ENCODE measurements at regions not wholly inside any gene's neighbourhood (a gene's known extent, or its start where the extent isn't known, plus 50 kb on each side); places are given as distances from the start of the nearest gene placed in this dataset.

DNA sequence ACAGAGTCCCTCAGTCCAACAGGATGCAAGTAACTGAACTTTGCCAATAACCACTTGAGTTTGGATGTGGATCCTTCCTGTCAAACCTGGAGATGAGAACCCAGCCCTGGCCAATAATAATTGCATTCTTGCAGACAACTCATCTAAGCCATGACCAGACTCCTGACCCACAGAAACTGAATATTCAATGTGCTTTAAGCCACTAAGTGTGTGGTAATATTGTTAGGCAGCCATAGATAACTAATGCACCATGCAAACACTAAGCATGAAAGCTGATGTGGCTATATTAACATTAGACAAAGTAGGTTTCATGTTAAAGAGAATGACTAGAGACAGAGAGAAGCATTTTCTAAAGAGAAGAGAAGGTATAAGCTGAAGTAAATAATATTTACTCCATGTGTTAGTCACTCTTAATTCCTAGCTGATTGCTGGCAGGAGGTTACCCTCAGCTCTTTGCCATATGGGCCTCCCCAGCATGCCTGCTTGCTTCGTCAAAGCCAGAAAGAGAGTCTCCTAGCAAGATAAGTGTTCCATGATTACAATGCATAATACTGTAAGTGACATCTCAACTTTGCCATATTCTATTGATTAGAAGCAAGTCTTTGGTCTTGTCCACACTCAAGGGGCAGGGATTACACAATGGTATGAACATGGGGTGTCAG, 276.4 kb upstream of the PLXNA2 start:
- DNase-seq: no peak

DNA sequence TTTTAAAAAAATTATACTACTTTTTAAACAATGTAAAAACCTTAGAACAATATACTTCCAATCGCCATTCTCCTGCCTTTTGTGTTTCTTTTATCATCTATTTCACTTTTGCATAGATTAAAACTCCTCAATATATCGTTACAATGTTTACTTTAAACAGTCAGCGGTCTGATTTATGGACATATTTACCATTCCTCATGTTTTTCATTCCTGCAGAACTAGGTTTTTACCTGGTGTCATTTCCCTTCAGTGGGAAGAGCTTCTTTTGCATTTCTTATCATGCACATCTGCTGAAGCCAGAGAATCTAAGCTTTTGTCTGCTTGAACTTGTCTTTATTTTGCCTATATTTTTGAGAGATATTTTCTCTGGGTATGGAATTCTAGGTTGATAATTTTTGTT, 277.4 kb upstream of the PLXNA2 start:
- DNase-seq: no peak

DNA sequence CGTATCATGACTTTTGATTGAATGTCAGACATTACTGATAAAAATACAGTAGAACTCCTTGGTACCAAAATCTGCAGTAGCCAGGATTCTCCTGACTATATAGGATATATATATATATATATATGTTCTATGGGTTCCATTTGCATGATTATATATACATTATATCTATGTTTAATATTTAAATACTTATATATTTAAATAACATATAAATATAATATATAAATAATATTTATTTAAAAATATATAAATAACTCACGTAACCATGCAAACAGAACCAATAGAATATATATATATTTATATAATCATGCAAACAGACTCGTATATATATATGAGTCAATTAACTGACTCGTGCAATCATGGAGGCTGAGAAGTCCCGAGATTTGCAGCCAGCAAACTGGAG, 278.8 kb upstream of the PLXNA2 start:
- DNase-seq: no peak

DNA sequence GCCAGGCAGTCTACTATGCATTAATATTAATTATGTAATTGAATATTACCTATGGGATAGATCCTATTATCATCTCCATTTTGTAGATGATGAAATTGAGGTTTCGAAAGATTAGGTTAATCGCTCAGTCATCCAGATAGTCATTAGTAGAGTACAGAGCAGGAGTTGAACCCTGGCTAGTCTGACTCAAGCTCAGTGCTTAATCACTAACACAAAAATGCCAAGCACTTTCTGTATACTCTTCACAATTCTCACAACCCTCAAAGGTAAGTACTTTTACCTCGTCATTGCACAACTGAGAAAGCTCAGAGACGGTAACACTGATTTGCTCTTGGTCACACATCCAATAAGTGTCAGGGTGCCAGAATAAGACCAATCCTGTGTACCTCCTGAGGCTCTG, 280.2 kb upstream of the PLXNA2 start:
- DNase-seq: no peak

DNA sequence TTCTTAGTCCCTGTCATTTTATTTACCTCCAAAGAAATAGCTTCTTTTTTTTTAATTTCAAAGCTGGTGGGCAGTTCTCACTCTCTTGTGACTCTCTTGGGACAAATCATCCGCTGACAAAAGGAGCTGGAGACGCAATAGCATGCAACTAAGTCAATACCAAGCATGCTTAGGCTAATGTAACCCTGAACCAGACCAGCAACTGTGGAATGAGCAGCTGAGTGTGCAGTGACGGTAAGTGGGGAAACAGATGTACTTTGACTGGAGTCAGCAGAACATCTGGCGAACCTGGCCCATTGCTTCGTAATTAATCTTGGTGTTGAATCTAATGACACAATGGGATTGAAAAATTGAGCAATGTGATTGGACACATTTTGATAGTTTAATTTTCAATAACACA, 280.7 kb upstream of the PLXNA2 start:
- no peak for DNase-seq

DNA sequence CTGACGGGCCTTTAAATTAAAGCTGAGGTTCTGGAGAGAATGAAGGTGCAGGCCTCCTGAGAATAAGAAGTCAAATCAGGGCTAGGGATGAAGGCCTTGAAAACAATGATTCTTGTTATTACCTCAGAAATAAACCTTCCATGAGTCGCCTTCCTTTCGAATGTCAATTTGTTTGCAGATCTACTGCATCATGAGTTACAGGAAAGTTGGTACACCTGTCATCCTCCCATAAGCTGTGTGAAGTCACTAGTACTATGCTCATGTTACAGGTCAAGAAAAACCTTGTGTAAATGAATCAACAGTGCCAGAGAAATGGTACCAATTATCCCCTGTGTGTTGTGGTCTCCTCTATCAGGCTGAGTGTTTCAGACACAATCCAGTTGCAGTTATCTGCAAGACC, 281.2 kb upstream of the PLXNA2 start:
- no peak for DNase-seq

DNA sequence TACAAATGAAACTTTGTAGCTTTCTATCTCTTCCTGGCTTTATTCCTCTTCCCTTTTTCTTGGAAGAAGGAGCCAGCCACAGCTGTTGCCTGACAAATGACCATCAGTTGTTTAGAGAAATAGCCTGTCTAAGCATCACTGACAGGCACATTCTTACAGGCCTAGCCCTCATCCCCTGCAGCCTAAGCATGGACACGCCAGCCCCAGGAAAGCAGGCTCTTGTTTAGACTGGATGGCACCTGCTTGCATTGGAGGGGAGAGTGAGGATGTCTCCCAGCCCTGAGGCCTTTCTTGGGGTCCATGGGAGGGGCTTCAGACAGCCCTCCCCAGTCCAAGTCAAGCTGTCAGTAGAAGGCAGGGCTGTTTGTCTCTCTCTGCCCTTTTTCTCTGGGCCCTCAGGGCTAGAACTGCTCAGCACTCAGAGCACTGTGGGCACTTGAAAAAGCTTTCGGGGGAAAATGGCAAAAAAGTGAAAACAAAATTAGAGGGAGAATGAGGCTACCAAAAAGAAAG, 282.5 kb upstream of the PLXNA2 start:
- no peak for DNase-seq

DNA sequence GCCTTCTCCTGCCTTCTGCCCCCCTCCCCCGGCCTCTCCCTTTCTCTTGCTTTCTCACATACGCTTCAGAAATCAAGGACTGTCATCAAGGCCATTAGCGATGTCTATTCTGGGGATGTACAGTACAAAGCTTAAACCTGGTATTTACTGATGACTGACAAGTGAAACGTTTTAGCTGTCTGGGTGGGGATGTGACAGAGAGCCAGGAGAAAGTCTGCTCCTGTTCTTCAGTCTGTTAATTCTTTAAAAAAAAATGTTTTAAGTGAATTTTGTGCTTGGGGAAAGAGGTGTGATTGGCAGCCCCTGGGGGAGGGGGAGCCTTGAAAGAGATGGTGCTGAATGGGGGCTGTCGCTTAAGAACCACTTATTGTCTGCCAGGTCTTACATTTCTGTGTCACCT, 283.0 kb upstream of the PLXNA2 start:
- no peak for DNase-seq

DNA sequence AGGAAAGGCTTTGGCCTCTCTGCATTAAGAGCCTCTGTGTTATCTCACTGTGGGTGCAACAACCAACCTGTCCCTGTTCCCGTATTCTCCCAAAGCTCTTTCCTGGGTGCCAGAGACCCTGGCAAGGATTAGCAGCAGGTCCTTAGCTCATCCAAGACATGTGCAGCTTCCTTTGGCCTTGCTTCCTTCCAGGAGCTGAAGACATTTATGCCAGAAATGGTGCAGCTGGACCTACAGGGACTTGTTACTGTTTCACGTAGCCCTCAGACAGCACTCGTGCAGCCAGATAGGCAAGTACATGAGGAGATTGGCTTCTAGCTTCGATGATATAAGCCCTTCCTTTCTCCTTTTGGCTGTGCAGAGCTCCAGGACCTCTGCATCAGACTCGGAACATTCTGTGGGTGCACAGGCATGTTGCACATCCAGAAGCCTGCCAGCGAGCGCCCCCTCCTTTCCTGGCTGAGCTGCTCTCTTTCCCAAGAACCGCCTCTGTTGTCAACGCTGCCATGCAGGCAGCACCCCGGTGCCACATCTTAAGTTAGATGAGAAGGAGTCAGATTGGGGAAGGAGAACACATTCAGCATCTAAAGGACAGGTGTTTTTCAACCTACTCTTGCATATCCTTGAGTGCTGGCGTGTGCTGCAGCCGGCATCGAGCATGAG, 284.5 kb upstream of the PLXNA2 start:
- DNase-seq: no peak

DNA sequence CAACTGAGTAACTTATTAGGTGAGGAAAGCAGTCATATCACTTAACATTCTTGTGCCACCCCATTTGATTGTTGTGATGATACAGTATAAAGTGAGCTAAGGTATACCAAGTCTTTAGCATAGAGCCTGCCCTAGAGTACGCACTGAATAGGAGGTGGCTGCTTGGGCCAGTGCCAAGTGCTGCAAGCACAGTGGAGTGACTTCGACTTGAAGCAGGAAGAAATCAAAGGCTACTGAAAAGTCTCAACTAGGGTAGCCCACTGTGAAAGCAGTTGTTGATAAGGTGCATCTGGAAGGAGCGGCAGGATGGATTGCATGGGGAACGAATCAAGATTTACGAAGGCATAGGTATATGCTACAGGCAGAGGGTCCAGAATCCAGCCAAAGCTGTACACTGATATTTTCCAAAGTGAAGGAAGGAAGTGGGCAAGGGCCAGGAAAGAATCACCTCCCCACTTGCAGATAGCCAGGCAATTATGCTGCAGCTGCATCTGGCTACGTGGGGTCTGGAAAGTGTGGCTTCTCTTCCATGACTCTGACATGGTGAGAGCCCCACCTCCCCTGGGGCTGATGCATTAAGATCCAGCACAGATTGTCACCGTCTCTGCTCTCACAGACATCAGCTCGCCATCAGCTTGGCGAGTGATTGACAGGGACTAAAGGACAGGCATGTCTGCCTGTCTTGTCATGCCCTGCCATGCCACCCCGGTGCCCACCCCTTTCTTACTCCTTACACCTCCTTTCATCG, 287.0 kb upstream of the PLXNA2 start:
- no peak for DNase-seq

DNA sequence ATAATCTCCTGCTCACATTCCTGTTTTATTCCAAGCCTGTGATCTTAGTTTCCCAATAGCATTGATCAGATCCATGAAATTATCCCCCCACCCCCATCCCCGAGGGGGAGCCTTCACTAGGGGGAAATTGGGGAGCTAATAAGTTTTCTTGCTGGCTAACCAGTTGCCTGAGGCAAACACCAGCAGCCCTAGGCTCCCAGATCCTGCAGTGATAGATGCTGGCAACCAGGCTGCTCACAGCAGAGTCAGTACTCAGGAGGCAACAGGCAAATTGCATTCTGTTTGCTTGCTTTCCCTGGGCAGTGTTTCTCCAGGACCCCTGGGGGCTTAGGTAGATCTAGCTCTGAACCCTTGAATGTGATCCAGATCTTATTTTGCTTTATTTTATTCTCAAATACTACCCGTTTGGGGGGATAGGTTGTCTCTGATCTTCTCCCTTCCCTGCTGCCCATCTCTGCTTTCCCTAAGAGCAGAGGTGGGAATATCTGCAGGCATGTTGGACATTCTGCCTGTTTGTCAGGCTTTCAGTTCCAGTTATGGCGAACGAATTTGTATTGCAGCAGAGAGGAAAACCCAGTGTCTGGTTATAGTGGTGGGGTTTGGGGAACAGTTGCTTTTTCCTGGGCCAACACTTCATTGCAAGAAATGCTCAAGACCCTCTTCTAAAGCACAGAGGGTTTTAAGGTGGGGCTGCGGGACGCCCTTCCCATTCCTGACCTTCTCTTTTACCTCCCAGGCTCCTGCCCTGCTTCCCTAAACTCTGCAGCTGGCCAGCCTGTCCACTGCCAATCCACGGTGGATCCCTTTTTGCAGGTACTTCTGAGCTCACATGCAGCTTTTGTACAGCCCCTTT, 289.8 kb upstream of the PLXNA2 start:
- DNase-seq: no peak

DNA sequence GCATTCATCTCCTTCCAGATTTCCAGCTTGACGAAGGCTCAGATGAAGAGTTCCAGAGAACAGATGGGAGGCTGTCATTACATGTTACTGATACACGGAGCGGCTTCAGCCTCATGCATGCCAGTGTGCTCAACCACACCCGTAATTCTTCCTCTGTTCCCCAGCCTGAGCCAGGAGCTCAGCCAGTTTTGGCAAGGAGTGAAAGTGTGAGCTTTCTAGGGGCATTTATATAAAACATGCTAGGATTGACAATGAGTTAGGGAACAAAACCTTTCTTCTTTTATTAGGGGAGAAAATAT, 290.4 kb upstream of the PLXNA2 start:
- no peak for DNase-seq

DNA sequence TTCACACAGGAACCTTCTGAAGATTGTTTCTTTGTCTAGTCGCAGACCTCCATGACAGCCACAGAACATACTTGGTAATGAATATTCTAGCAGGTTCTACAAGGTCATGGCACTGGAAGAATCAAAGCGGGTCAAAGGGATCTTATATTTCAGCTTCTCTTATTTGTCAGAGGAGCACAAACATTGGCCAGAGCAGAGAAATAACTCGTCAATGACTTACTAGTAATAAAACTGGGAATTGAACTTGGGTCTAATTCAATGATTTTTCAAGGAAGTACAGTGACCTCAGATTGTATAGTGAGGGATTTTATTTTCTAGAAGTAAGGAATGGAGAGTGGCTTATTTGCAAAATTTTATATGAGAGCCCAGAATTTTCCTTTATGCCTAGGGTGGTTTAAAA, 290.8 kb upstream of the PLXNA2 start:
- DNase-seq: no peak

DNA sequence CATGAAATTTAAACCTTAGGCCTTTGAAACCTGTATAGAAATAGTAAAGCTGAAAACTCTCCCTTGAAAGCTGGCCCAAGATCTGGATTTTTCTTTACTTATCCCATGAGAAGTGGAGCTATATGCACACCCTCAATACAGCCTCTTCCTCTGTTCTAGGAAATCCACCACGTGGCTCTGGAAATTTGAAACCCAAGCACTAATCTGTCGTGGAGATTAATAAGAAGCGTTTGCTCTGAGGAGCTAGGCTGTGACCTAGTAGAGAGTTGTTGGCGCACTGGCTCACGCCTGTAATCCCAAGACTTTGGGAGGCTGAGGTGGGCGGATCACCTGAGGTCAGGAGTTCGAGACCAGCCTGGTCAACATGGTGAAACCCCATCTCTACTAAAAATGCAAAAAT, 291.3 kb upstream of the PLXNA2 start:
- DNase-seq: no peak

DNA sequence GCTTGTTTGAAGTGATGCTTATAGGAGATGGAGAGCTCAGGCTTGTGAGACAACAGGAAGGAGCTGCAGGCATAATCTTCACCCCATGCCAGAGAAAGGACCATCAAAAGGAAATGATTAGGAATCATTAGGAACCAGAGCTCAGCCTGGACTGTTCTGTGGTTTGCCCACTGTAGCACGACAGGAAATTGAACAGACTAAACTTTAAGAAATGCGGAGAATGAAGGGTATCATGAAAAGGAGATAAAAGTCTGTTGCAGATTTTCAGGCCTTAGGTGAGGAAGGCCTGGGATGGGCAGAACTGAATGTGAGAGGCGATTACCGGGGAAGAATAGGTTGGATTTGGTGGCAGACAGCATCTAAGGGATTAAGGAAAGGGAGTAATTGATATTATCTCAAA, 292.0 kb upstream of the PLXNA2 start:
- DNase-seq: no peak

DNA sequence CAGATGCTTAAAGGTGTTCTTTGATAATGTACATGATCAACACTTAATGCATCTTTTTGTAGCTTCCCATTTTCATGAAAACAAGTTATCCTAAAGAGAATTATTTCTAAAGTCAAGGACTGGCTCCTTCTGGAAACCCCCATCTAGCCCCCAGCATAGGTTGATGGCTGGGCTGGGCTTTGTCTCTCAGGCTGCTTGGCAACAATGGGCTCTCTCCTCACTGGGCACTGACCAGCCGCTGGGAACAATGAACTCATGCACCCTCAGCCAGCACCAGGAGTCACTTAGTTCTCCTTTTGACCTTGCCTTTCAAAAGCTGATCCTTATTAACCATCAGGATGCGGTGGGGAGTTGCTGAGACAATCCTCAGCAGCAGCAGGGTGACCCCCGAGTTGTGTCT, 293.0 kb upstream of the PLXNA2 start:
- DNase-seq: no peak

DNA sequence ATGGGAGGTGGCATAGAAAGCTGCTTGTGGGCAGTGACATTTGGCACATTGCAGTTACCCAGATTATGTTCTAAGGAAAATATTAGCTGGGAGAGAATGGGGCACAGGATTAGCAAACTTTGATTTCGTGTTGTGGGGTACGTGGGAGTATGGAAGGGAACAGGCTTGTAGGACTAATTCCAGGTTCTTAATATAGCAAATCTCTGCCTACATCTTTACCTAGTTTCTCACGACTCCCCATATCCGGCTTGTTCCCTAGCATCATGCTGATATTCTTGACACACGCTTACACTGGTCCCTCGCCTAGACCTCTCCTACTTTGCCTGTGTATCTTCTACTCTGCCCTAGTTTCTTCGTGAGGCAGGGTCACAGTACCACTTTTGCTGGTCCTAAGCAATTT, 293.9 kb upstream of the PLXNA2 start:
- DNase-seq: no peak

DNA sequence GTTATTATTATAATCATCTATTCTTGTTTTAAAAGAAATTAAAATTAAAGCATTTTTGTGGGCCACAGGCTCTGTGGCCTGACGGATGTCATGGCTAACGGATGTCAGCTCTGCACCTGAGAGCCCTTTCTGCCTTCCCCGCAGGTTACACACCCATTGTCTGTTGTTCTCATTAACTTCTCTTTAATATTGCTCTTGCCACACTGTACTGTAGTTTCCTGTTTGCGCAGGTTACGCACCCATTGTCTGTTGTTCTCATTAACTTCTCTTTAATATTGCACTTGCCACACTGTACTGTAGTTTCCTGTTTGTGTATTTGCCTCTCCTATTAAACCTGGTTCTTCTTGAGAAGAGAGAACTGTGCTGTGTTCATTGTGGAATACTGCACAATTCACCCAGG, 294.4 kb upstream of the PLXNA2 start:
- no peak for DNase-seq

DNA sequence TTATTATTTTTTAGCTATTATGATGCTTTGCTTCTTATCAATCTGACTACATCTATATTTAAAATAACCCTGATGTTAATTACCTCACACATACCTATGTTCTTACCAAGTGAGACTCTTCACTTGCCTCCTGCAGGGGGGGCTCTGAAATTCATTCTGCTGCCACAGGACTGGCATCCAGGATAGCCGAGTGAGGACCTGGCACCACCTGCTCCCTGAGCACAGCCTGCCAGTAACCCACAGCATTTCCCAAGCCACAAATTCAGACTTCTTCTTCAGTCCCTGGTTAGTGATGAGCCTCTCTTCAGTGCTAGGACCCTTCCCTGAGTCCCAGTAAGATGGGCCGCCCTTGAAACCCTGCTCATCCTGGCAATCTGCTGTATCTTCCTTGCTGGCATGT, 296.5 kb upstream of the PLXNA2 start:
- DNase-seq: no peak

DNA sequence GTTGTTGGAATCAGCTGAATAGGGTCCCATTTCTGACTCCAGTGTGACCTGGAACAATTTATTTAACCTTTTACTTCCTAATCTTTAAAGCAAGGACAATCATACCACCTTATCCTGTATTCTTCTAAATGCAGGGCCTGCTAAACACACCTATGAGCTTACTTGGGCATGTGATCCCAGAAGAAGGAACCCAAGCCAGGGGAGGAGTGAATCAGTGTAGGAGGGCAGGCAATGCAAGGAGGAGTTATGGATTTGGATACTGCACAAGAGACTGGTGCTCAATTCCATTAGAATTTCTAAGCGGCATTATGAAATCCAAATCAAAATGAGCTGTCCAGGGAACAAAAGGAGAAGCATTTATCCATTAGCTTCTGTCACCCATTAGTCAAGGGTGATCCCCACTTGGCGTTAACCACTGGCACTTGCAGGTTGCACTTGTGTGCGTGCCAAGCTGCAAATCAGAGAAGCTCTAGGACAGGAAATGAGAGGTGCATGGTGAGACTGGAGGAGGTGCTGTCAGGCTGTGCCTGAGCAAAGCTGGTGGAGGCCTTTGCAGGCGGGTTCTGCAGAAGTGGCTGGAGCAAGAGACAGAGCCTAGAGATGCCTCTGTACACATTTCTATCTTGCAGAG, 297.2 kb upstream of the PLXNA2 start:
- DNase-seq: no peak

DNA sequence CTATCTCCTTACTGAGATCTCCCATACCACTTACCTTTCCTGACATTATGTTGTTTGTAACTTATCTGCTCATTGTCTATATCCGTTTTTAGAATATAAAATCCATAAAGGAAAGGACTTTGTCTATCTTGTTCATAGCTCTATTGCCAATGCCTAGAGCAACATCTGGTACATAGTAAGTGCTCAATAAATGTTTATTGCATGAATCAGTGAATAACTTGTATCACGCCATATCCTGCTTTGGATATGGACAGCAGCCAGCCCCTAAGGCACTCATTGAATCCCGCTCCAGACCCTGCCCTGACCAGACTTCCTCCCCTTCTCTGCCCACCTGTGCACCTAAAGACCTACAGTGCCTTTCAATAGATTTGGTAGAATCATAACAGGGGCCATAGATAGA, 298.1 kb upstream of the PLXNA2 start:
- no peak for DNase-seq

DNA sequence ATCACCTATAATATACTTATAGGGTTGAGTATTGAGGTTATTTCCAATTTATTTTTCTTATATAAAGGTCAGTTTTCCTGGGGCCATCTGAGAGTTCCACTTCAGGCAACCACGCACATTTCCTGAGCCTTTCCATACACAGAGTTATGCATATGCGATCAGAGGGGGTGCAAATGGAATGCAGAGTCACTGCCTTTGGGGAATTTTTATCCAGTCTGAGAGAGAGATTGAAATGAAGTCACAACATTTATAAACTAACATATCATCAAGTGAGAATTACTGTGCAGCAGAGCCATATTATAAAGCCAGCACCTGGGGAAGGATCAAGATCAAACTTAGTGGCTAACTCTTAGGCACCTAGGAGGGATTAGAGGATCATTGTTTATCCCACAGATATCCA, 299.9 kb upstream of the PLXNA2 start:
- DNase-seq: no peak

DNA sequence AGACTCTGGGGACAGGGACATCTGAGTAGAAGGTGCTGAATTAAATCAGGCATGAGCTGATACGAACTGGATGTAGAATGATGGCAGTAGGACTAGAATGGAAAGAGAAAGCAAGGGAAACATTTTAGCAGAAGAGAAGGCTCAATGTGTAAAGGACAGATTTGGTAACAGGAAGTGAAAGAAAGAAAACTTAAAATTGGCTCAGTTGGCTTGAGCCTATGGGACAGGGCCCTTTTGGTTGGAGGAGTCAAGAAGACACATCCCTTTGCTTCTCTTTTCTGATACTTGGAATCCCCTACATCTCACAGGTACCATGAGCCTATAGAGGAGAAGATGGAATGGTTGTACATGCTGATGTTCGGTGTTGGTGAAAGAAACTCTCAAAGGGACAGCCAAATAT, 300.6 kb upstream of the PLXNA2 start:
- no peak for DNase-seq
